ENCODE measurements at regions not wholly inside any gene's neighbourhood (a gene's known extent, or its start where the extent isn't known, plus 50 kb on each side); places are given as distances from the start of the nearest gene placed in this dataset.
"Not testable (repeated sequence)": the region's sequence is repeated elsewhere in the genome, so short reads cannot be mapped to it uniquely, and the experiment has no call there.

- no peak for DNase-seq
Observed at GRCh38 chr12:68510397-68510796, 100.3 kb upstream of the RAP1B start.

DNA sequence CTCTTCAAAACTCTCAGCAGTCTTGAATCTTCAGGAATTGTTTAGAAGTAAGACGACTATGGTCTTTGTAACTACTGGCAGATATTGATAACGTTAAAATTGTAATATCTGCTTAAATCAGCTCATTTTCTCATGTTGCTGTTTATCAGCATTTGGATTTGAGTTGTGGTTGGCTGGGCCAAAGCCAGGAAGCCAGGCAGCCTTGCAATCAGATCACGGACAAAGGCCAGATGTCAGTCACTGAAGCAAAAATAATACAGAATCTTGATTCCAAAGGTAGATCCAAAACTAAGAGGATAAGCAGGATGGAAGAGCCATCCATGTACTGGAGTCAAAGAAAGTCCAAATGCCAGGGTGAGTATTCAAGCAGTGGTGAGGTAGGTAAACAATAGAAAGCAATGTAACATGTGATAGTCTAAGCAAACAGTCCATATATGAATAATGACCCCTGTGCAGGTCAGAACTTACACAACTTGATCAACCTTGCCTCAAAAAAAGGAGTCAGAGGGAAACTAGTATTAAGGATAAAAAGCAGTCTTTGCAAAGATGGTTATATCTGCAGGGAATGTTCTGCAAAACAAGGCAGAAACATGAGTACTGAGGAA, 95.8 kb upstream of the RAP1B start:
- no peak for DNase-seq

DNA sequence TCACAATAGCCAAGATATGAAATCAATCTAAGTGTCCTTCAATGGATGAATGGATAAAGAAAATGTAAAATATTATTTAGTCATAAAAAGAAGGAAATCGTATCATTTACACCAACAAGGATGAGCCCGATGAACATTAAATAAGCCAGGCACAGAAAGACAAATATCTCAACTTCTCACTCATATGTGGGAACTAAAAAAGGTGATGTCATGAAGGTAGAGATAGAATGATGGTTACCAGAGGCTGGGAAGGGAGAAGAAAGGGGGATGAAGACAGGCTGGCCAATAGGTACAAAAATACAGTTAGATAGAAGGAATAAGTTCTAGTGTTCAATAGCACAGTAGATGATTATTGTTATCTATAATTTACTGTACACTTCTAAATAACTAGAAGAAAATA, 94.9 kb upstream of the RAP1B start:
- no peak for DNase-seq

DNA sequence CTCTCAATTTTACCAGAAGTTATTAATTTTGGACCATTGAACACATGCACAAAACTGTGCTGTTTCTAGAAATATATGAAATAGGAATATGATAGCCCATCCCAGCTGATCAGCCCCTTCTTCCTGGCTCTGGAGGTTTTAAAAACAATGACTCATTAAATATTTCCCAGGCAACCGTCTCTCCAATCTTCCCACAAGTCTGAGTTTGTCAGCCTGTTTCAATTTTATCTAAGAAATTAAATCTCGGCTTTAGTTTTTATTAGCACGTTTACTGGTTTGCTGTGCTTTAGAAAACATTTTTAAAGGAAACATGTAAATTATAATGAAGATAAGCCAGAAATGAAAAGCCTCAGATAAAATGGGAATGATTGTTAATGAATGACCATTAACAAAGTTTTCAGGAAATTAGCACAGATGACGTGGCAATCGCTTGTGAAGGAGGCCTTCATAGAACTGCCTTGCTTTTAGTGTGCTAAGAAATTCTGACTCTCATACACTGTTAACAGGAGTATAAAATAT, 89.3 kb upstream of the RAP1B start:
- DNase-seq = no peak

- DNase-seq = no peak
Observed at GRCh38 chr12:68521848-68522502, 88.7 kb upstream of the RAP1B start.

GRCh38 chr12:68529466-68529865, 81.2 kb upstream of the RAP1B start:
- no peak for DNase-seq

DNA sequence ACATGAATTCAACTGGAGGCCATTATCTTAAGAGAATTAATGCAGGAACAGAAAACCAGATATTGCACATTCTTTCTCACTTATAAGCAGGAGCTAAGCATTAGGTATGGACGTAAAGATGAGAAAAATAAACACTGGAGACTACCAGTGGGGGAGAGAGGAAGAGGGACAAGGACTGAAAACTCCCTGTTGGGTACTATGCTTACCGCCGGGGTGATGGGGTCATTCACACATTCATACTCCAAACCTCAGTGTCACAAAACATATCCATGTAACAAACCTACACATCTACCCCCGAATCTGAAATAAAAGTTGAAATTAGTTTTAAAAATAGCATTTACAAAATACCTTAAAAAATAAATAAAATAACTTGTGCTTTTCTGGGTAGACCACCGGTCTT, 80.8 kb upstream of the RAP1B start:
- no peak for DNase-seq

DNA sequence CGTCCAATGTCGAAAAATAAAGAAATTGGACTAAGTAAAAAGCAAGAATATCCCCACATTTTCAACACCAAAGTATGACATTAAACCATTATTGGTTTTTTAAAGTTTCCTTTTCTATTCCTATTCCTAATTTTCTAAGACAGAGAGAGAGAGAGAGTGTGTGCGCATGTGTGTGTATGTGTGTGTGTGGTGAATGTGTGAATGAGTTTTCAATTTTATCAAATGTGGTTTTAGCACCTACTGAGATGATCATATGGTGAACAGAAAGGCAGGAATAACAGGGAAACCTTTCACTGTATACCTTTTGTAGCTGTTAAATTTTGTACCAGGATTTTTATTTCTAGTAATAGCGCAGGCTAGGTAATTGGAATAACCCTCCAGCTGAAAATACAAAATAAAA, 80.4 kb upstream of the RAP1B start:
- DNase-seq = no peak

DNA sequence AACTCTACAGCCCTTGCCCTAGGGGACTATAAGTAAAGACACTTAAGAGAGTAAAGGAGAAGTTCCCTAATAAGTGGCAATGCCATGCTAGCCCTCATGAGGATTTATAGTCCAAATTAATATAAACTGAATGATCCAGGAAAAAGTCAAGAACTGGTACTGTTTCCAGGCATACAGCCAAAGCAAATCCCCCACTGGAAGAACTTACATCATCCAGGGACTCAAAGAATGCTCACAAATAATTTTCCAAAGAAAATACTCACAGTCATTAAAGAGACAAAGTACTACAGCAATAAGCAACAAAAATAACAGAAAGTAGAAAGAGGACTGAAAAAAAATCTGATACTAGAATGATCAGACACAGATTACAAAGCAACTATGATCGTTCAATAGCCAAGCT, 79.7 kb upstream of the RAP1B start:
- DNase-seq = no peak

GRCh38 chr12:68532204-68532886, 78.4 kb upstream of the RAP1B start:
- no peak for DNase-seq

DNA sequence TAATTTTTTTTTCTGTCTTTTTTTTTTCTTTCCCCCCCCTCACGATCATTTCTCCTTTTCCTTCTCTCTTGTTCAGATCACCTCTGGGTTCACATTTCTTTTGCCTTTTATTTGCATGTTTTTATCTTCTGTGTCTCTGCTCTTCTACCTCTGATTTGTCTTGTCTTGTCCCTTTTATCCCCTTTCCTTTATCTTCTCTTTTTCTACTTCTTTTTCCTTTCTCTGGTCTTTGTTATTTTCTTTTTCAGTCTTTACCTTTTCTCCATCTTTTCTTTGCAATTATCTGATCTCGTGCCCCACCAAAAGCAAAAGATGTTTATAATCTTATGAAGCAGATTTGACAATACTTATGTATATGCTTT, 77.8 kb upstream of the RAP1B start:
- no peak for DNase-seq

DNA sequence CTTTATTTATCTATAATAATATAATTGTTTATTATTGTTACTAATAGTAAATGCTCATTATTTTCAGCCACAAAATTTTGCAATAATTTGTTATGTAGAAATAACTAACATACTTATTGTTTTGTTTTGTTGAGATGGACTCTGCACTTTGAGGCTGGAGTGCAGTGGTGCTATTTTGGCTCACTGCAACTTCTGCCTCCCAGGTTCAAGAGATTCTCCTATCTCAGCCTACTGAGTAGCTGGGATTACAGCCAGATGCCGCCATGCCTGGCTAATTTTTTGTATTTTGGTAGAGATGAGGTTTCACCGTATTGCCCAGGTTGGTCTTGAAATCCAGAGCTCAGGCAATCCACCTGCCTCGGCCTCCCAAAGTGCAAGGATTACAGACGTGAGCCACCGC, 76.6 kb upstream of the RAP1B start:
- DNase-seq = no peak

GRCh38 chr12:68536885-68537485, 73.7 kb upstream of the RAP1B start:
- DNase-seq = no peak

DNA sequence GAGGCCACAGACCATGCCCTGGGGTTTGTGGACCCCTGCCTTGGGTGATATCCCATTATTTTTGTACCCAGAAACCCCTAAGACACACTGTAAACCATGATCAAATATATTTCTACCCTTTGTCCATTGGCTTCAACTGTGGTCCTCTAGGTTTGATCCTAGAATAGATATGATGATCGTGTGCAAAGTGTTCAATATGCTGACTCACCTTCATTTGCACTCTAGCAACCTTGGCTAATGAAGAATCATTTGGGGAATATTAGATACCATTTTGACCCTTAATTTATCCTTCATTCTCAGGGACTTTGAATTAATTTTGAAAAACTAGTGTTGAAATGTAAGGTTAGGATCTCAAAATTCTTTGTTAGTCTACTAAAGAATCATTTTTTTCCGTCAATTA, 73.1 kb upstream of the RAP1B start:
- DNase-seq = no peak

GRCh38 chr12:68538726-68539614, 71.7 kb upstream of the RAP1B start:
- DNase-seq = peak; percentile 69

- DNase-seq = no peak
Observed at GRCh38 chr12:68539615-68539952, 71.1 kb upstream of the RAP1B start.

DNA sequence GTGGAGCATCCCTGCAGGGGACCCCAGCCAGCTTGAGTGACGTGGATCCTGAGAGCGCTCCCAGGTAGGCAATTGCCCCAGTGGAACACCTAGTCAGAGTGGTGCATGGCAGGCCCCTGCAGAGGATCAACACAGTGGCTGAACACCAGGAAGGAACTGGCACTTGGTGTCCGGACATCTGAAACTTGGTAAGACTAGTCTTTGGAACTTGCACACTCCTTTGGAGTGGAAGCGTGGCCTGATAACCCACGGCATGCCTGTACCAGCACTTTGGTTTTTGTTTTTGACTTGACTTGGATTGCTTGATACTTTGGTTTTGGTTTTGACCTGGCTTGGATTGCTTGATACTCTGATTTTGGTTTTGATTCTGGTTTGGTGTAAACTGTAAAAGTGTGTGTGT, 69.9 kb upstream of the RAP1B start:
- not testable (repeated sequence) for DNase-seq

GRCh38 chr12:68547318-68547717, 63.4 kb upstream of the RAP1B start:
- not testable (repeated sequence) for DNase-seq

- not testable (repeated sequence) for DNase-seq
Observed at GRCh38 chr12:68552605-68553195, 58.0 kb upstream of the RAP1B start.

GRCh38 chr12:68557011-68557730, 53.5 kb upstream of the RAP1B start:
- DNase-seq = no peak

DNA sequence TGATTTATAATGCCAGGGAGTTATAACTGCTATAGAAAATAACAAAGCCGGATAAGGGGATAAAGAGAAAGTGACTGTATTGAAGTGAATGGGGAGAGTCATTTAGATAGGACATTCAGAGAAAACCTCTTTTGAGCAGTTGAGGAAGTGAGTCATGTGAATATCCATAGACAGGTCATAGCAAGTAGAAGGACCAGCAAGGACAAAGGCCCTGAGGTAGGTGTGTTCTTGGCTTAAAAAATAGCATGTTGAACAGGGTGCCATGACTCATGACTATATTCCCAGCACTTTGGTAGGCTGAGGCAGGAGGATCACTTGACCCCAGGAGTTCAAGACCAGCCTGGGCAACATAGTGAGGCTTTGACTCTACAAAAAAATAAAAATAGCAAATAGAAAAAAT, 51.5 kb upstream of the RAP1B start:
- no peak for DNase-seq
